ENCODE measurements at regions not wholly inside any gene's neighbourhood (a gene's known extent, or its start where the extent isn't known, plus 50 kb on each side); places are given as distances from the start of the nearest gene placed in this dataset.

GRCh38 chr2:57893786-57894185, 152.8 kb upstream of the VRK2 start:
- no peak for TF ChIP-seq MYC (IDR thresholded peaks at IDR 0.05; ENCODE audit: low read depth, low read length)
- TF ChIP-seq CTCF (IDR thresholded peaks at IDR 0.05; ENCODE audit: extremely low read depth in 1 of 2, insufficient read depth in 1 of 2, low read depth in 1 of 2, low read length in 2 of 2) = no peak

Data from endothelial cell of umbilical vein (primary cell).